Left ventricle myocardium inferior (tissue), 1 donor: ENCODE measurements at regions not wholly inside any gene's neighbourhood (a gene's known extent, or its start where the extent isn't known, plus 50 kb on each side); places are given as distances from the start of the nearest gene placed in this dataset.

Experiments used
- DNase-seq: peaks from one replicate; pipeline ENCODE4 v3.0.0-alpha.2; 2020
- H3K27ac ChIP-seq: fragments of 200-600 bp; replicated peaks from 2 replicates; pipeline ENCODE4 v1.8.0; 2021
- H3K27me3 ChIP-seq: fragments of 200-600 bp; 2 replicates; pipeline ENCODE4 v1.8.0; 2021; ENCODE audit warnings: low read depth
- H3K36me3 ChIP-seq: fragments of 200-600 bp; 2 replicates; pipeline ENCODE4 v1.8.0; 2021
- H3K4me1 ChIP-seq: fragments of 200-600 bp; 2 replicates; pipeline ENCODE4 v1.8.0; 2021
- H3K4me3 ChIP-seq: fragments of 200-600 bp; 2 replicates; pipeline ENCODE4 v1.8.0; 2021; ENCODE audit warnings: mild to moderate bottlenecking, moderate library complexity
- H3K9me3 ChIP-seq: fragments of 200-600 bp; replicated peaks from 2 replicates; pipeline ENCODE4 v1.8.0; 2021
- CTCF ChIP-seq: fragments of 200-600 bp; IDR thresholded peaks from 2 replicates; pipeline ENCODE4 v1.8.0; 2021; ENCODE audit warnings: antibody characterized with exemption, mild to moderate bottlenecking, borderline replicate concordance
- intact Hi-C: fragments of 100-400 bp; cut with micrococcal nuclease; formaldehyde crosslinking; loops from one replicate; pipeline ENCODE4 v1.11.0; 2022
- donor health status: DM: no; HTN: yes; CAD: no; lungs with severe emphysema.

GRCh38 chr3:7847521-7847920 is 654.1 kb upstream of the LMCD1 start:
- no peaks in the 10 kb centered on the region for H3K27me3 ChIP-seq
- H3K9me3 ChIP-seq, result peaks cover 3% of the 10 kb centered on the region
- no peak for TF ChIP-seq CTCF
- H3K27ac ChIP-seq, result no peak overlapping the region
- no peak overlapping the region for H3K4me3 ChIP-seq
- no peaks in the 10 kb centered on the region for H3K4me1 ChIP-seq
- no peak for DNase-seq
- intact Hi-C loops, result no loop called here
- no peaks in the 10 kb centered on the region for H3K36me3 ChIP-seq

GRCh38 chr3:7854266-7854665 is 647.4 kb upstream of the LMCD1 start:
- TF ChIP-seq CTCF, result no peak
- DNase-seq, result no peak
- H3K27me3 ChIP-seq, result no peaks in the 10 kb centered on the region
- no peaks in the 10 kb centered on the region for H3K36me3 ChIP-seq
- no peak overlapping the region for H3K27ac ChIP-seq
- H3K4me3 ChIP-seq, result no peak overlapping the region
- H3K9me3 ChIP-seq, result peaks cover 3% of the 10 kb centered on the region
- intact Hi-C loops, result no loop called here
- H3K4me1 ChIP-seq, result no peaks in the 10 kb centered on the region

- no peak for DNase-seq
- Histone ChIP-seq H3K27ac (no peak overlapping the region), H3K36me3 (no peaks in the 10 kb centered on the region), H3K9me3 (peaks cover 3% of the 10 kb centered on the region), H3K4me1 (no peaks in the 10 kb centered on the region), H3K4me3 (no peak overlapping the region), H3K27me3 (no peaks in the 10 kb centered on the region)
- TF ChIP-seq CTCF, result no peak
- intact Hi-C loops, result no loop called here
These were observed 646.9 kb upstream of the LMCD1 start for GRCh38 chr3:7854721-7855120.

- Histone ChIP-seq H3K27ac (no peak overlapping the region), H3K4me1 (no peaks in the 10 kb centered on the region), H3K4me3 (no peak overlapping the region), H3K36me3 (no peaks in the 10 kb centered on the region), H3K27me3 (no peaks in the 10 kb centered on the region), H3K9me3 (peaks cover 10% of the 10 kb centered on the region)
- intact Hi-C loops, result no loop called here
- no peak for TF ChIP-seq CTCF
- DNase-seq, result no peak
These were observed 636.0 kb upstream of the LMCD1 start for GRCh38 chr3:7865611-7866010.

GRCh38 chr3:7867587-7867986 is 634.0 kb upstream of the LMCD1 start:
- TF ChIP-seq CTCF, result no peak
- no peak overlapping the region for H3K27ac ChIP-seq
- intact Hi-C loops, result no loop called here
- H3K27me3 ChIP-seq, result no peaks in the 10 kb centered on the region
- no peak overlapping the region for H3K4me3 ChIP-seq
- H3K9me3 ChIP-seq, result peaks cover 10% of the 10 kb centered on the region
- no peak for DNase-seq
- H3K36me3 ChIP-seq, result no peaks in the 10 kb centered on the region
- no peaks in the 10 kb centered on the region for H3K4me1 ChIP-seq

GRCh38 chr3:7871003-7871560 is 630.5 kb upstream of the LMCD1 start:
- no peak for TF ChIP-seq CTCF
- no peaks in the 10 kb centered on the region for H3K4me1 ChIP-seq
- intact Hi-C loops, result no loop called here
- H3K9me3 ChIP-seq, result peaks cover 10% of the 10 kb centered on the region
- H3K36me3 ChIP-seq, result no peaks in the 10 kb centered on the region
- DNase-seq, result no peak
- no peaks in the 10 kb centered on the region for H3K27me3 ChIP-seq
- H3K4me3 ChIP-seq, result no peak overlapping the region
- no peak overlapping the region for H3K27ac ChIP-seq
